HG03460 (cell line): ENCODE measurements at regions not wholly inside any gene's neighbourhood (a gene's known extent, or its start where the extent isn't known, plus 50 kb on each side); places are given as distances from the start of the nearest gene placed in this dataset.

Source experiments
- ATAC-seq: cut with Tn5 transposase; IDR thresholded peaks from one replicate; pipeline ENCODE4 v1.9.1; 2021; ENCODE audit not compliant: unreplicated experiment

- no peak for ATAC-seq
These were observed 1289.6 kb downstream of the TBC1D22A start for GRCh38 chr22:48051796-48052620.

DNA sequence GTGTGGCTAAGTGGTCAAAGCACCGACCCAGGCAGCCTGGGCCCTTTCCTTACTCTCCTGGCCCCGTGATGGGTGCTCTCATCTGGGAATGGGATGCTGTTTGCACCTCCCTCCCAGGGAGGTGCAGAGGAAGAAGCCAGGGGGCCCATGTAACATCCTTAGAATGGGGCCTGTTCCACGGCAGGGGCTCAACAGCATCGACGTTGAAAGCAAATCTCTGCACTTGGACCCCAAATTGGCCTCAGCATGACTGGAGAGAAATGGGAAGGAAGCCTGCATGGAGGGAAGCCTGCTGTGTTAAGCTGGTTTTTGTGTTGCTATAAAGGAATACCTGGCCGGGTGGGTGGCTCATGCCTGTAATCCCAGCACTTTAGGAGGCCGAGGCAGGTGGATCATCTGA is 1288.4 kb downstream of the TBC1D22A start:
- ATAC-seq: no peak

DNA sequence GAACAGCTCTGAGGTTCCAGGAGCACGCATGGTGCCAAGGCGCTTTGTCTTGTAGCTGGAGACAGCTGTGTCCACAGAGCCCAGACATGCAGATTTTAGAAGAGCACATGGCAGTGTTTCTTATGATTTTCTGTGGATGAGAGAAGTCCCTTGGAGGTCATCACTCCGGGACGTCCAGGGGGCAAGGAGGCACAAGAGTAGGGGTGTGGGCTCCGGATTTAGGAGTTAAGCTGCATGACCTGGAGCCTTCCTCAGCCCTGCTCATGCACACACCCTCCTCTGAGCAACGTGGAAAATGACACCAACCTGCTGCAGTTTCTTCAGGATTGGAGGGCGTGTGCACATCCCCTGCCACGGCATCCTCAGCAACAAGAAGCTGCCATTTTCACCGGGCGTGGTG is 1286.7 kb downstream of the TBC1D22A start:
- ATAC-seq: no peak

DNA sequence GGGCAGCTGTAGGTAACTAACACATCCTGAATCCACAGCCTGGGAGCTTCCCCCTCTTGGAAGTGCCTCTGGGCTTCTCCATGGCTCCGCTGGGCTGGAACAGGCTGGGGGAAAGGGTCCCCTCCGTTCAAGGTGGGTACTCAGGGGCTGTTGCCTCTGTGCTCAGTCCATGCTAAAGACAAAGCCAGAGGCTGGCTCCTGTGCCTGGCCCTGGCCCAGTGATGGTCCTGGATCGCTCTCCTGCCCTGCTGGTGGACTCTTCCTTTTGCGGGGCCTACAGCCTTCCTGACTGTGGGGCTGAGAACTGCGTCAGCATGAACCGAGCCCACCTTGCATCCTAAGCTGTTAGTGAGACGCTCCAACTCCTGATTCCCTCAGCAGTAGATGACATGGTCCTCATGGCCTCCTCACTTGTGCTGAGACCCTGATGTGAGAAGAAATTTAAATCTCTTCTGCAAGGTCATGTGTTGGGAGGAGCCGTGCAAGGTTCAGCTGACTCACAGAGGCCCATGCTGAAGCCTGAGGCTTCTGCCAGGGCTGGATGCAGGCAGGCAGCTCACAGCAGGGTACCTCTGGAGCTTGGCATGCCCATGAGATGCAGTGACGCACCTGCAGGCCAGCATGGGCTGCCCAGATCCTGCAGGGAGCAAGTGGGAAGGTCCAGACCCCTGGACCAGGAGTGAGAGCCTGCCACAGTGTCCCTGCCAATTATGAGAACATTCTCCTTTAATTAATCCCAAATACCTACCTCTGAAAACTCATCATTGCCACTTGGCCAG is 1285.5 kb downstream of the TBC1D22A start:
- ATAC-seq: no peak

GRCh38 chr22:48045369-48045768 is 1282.9 kb downstream of the TBC1D22A start:
- ATAC-seq: peak; percentile 89

DNA sequence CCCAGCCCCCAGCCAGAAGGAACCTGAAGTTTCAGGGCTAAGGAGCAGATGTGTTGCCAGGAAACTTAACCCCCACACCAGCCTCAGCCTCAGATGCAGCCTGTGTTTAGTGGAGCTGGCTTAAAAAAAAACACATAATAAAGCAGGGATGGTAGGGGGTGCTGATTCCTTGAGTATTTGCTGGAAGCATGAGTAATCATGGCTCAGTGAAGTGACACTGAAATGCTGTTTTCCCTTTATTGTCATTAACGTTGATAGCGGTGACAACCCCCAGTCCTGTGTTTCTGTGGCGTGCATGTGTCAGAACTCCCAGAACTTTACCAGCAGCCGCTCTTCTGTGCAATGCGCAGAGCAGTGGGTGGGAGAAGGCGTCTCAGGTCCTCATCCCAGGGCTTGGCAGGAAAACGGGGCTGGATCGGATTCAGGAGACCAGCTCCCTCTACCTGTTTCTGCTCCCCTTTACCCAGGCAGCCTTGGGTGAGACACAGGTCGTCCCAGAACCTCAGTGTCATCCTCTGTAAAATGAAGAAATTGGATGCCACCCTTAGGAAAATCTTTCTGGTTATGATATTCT is 1282.1 kb downstream of the TBC1D22A start:
- ATAC-seq: no peak

- ATAC-seq: no peak
These were observed 1281.1 kb downstream of the TBC1D22A start for GRCh38 chr22:48043581-48043980.

GRCh38 chr22:48042621-48043395 is 1280.4 kb downstream of the TBC1D22A start:
- ATAC-seq: no peak

DNA sequence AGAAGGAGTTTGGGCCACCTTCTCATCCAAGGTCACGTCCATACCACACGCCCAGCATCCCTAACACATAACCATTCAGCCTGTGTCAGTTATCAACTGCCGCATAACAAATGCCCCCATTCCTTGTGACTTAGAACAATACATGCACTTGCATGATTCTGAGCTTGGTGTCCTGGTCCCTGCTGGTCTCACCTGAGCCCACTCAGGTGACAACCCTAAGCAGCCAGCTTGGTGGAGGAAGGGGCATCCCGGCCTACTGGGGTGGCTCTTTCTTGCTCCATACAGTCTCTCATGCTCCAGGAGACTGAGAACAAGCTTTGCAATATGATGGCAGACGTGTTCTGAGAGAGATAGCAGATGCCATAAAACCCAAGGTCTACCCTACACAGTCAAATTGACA is 1276.9 kb downstream of the TBC1D22A start:
- ATAC-seq: no peak

DNA sequence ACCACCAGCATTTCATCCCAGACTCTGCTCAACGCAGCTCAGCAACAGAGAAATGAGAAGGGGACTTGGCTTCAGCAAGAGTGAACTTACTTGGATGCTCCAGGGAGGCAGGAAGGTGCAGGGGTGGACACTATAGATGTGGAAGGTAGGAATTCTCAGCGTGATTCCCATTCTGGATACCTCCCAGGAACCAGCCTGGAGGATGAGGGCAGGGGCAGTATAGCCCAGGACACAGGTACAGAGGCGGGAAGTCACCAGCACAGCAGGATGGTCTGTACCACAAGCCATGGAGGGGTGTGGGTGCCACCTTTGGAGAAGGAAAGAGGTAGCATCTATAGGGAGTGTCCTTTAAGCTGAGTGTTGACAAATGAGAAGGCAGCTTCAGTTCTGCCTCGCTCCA is 1275.2 kb downstream of the TBC1D22A start:
- no peak for ATAC-seq

DNA sequence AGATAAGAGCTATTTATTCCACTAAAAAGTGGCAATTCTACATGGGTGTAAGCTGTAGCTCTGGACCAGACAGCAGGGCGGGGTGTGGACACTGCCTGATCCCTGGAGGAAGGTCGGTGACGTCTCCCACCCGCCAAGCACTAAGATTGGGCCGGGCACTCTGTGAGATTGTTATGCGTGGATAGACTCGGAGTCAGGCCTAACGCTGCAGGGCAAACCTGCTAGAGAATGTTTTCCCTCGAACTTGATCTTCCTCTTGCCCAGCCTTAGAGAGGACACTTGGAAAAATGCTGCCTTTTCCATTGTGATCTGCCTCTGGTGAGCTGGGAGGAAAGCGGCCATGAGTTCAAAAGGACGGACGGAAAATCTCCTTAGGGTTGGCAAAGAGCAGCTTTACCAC is 1273.4 kb downstream of the TBC1D22A start:
- no peak for ATAC-seq

- no peak for ATAC-seq
These were observed 1269.1 kb downstream of the TBC1D22A start for GRCh38 chr22:48031589-48031988.

DNA sequence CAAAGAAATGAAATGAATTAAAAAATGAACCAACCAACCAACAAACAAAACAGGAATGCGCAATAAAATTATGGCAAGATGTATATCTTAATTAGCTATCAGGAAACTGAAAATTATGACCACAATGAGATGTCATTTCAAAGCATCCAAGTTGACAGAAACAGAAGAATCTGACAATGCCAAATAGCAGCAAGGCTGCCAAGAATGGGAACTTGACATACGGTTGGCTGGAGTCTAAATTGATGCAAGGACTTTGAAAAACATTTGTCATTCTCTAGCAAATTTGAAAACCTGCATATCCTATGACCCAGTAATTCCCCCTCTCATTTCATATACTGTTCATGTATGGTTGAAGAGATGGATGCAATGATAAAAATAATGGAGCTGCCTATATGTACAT is 1262.6 kb downstream of the TBC1D22A start:
- no peak for ATAC-seq

GRCh38 chr22:48021991-48022401 is 1259.5 kb downstream of the TBC1D22A start:
- ATAC-seq: no peak

DNA sequence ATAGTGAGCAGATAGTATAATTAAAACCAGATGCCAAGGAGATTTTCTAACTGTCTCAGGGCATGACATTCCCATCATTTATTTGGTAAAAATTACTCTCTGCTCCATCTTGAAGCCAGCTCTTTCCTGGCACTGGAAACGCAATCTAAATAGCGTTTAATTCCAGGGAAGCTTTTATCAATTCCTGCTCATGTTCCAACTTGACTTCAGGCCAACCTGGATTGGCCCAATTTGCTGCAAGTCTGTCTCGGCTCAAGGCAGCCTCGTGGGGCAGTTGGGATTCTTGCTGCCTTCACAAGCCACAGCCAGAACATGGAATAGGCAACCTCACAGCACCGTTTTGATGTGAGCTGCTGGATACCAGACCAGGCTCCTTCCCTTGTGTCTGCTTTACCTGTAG is 1255.9 kb downstream of the TBC1D22A start:
- no peak for ATAC-seq

- ATAC-seq: no peak
These were observed 1253.3 kb downstream of the TBC1D22A start for GRCh38 chr22:48015701-48016100.

DNA sequence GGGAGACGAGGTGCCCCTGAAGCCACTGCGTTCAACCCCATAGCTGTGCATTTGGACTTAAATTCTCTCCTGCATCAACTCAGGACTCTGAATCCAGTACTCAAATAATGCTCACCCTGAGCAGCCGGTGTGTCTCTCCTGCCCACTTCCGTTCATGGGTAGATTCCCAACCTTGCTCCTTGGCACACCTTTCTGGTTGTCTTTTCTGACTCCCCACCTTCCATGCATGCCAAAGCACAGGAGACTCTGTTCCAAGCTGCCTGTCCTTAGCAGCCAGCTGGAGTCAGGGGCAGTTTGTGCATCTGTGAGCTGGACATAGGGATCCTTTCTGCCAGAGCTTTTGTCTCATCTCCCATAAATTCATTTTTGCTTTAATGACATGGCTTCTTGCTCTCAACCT is 1242.5 kb downstream of the TBC1D22A start:
- no peak for ATAC-seq

DNA sequence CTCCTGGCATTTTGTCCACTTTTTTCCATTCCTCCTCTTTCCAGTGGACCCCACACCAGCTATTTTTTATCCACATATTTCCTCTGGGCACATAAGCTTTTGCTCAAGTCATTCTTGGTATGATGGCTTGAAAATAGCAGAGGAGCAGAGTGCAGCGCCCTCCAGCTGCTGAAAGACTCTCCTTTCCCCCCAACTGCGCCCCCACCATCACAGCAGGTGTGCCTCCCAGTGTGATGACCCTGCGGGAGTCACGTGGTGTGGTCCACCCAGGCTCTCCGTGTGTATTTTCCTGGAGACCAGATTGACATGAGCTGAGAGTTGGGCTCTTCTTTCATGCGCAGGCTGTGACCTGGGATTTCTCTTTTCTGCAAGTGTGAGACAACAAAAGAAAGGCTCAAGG is 1241.6 kb downstream of the TBC1D22A start:
- ATAC-seq: no peak

GRCh38 chr22:48001101-48001500 is 1238.7 kb downstream of the TBC1D22A start:
- ATAC-seq: no peak

DNA sequence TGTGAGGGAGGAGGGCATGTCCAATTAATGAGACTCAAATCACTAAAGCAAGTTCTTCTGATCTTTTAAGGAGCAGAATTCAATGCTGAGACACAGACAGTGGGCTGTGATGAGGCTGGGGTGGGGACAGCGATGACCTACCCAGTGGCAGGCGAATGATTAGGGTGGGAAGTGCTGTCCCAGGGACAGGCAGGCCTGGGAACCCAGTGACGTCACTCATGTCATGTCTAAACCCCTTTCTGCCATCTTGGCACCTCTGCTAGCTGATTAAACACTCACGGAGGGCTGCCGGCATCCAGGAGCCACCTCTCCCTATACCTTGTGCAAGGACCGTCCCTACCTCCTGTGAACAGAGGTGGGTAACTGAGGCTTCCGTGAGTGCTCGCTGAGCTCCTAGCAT is 1235.2 kb downstream of the TBC1D22A start:
- no peak for ATAC-seq

DNA sequence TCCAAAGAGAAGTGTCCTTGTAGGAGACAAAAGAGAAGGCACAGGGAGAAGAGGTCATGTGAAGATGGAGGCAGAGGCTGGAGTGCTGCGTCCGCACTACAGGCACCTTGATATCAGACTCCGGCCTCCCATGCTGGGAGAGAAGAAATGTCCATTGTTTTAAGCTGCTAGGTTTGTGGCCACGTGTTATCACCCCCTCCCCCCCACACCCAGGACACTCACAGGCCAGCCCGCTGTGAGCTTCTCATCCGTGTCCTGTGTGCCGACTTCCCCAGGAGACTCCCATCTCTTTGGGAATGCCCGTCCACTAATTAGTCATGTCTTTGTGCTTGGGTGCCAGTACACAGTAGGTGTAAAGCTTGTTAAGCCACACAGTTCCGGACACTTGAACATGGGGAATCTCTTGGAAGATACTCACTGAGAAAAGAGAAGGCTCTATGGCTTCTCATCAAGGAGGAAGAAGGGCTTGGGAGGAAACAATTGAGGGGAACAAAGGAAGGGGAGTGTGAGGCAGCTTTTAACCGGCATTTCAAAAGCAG is 1234.7 kb downstream of the TBC1D22A start:
- ATAC-seq: no peak
